Left cardiac atrium (tissue), 4 donors: ENCODE measurements at regions not wholly inside any gene's neighbourhood (a gene's known extent, or its start where the extent isn't known, plus 50 kb on each side); places are given as distances from the start of the nearest gene placed in this dataset.

ENCODE experiments used
- ATAC-seq, 2 donors: fragments of 200-7000 bp; cut with Tn5 transposase; one replicate each; pipeline ENCODE4 v1.9.1; 2020; ENCODE audit warnings: mild to moderate bottlenecking in 2 of 2, moderate library complexity in 2 of 2
- DNase-seq: peaks from one replicate; pipeline ENCODE4 v3.0.0-alpha.2; 2020
- intact Hi-C, 2 donors: fragments of 100-400 bp; cut with DNase I; formaldehyde crosslinking; loops; one replicate each; pipeline versions ENCODE4 v1.14.1 to v1.15.1; 2022 to 2023
- donor health status: DM: no; HTN: yes; CAD: no.
- donor health status: DM: no; HTN: yes; CAD: no; lungs with severe emphysema.
- donor health status: DM: yes; HTN: yes; CAD: no.
- donor health status: Dilated cardiomyopathy.

- intact Hi-C loops = loop anchor here (10.0 kb wide), 2 partner anchors 163 to 327 kb away; no protein-coding TSS in a partner anchor
- DNase-seq = no peak
- ATAC-seq = peak in 1 of 2 donors; percentile 10
These were observed 96.3 kb upstream of the DAP start for GRCh38 chr5:10857338-10857733.

- intact Hi-C loops = loop anchor here (10.0 kb wide), 2 partner anchors 162 to 328 kb away; no protein-coding TSS in a partner anchor
- ATAC-seq (peak; percentile 42 to 55), DNase-seq (peak; percentile 57)
These were observed 95.8 kb upstream of the DAP start for GRCh38 chr5:10856683-10857337.

GRCh38 chr5:10856071-10856470 lies 95.0 kb upstream of the DAP start:
- ATAC-seq = no peak
- DNase-seq = no peak
- intact Hi-C loops = loop anchor here (10.0 kb wide), 2 partner anchors 161 to 329 kb away; no protein-coding TSS in a partner anchor

DNA sequence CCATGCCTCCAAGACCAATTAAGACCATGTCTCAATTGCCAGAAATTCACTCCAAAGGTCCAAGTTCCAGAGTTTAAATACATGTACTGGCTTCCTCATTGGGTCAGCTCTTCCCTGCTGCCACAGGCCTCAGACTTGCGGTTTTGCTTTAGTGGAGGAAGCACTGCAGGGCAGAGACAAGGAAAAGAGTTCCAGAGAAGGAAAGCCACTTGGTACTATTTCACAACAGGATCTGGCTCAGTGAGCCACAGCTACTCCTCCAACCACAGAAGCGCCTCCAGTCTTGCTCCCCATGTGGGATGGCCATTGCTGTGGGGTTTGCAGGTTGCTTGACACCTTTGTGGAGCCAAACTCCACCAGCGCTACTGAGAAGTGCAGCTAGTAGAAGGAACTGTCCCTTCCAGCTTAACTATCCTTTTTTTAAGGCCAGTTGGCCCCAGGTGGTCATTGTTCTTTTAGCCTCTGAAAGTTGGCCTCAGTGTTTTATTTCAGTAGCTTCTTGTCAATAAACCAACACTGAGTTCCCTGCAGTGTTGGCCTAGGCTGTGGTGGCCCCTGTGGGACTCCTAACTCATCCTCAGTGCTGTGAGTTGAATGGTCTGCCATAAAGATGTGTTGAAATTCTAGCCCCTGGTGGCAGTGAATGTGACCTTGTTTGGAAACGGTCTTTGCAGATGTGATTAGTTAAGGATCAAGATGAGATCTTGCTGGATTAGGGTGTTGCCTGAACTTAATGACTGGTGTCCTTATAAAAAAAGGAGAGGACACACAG lies 93.7 kb upstream of the DAP start:
- intact Hi-C loops = loop anchor here (10.0 kb wide), 2 partner anchors 160 to 330 kb away; no protein-coding TSS in a partner anchor
- ATAC-seq (peak; percentile 48 to 49), DNase-seq (no peak)

DNA sequence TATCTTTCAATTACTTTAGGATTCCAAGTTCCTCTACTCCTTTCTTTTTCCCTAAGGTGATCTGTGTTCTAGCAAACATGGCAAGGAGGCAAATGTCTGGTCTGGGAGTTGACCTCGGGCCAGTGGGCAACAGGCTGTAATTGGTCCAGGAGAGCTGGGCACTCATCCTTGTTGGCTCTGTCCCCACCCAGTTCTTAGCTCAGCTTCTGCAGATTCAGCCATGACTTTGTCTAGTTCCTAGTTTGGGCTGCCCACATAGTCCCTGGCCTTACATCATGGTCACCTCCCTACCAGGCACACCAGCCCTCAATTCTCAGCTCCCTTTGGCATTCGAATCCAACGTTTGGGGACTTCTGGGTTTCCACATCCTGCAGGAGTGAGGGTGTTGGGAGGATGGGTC lies 92.1 kb upstream of the DAP start:
- intact Hi-C loops = loop anchor here (10.0 kb wide), 2 partner anchors 158 to 332 kb away; no protein-coding TSS in a partner anchor
- no peak for ATAC-seq
- DNase-seq = no peak

GRCh38 chr5:10849278-10849677 lies 88.2 kb upstream of the DAP start:
- ATAC-seq (no peak), DNase-seq (no peak)
- intact Hi-C loops = no loop called here

DNA sequence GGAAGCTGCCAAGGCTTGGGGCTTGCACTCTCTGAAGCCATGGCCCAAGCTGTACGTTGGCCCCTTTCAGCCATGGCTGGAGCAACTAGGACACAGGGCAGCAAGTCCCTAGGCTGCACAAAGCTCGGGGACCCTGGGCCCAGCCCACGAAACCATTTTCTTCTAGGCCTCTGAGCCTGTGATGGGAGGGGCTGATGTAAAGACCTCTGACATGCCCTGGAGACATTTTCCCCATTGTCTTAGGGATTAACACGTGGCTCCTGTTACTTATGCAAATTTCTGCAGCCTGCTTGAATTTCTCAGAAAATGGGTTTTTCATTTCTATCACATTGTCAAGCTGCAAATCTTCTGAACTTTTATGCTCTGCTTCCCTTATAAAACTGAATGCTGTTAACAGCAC lies 83.0 kb upstream of the DAP start:
- no peak for ATAC-seq
- intact Hi-C loops = no loop called here
- no peak for DNase-seq

- intact Hi-C loops = no loop called here
- DNase-seq (no peak), ATAC-seq (no peak)
These were observed 81.8 kb upstream of the DAP start for GRCh38 chr5:10842823-10843222.

GRCh38 chr5:10839916-10840599 lies 79.0 kb upstream of the DAP start:
- no peak for ATAC-seq
- DNase-seq = no peak
- intact Hi-C loops = no loop called here

GRCh38 chr5:10839118-10839517 lies 78.1 kb upstream of the DAP start:
- intact Hi-C loops = no loop called here
- DNase-seq = no peak
- ATAC-seq = no peak

- ATAC-seq = no peak
- no peak for DNase-seq
- intact Hi-C loops = no loop called here
These were observed 77.0 kb upstream of the DAP start for GRCh38 chr5:10838038-10838437.

GRCh38 chr5:10836986-10837385 lies 76.0 kb upstream of the DAP start:
- intact Hi-C loops = no loop called here
- DNase-seq = no peak
- no peak for ATAC-seq

GRCh38 chr5:10834695-10835094 lies 73.7 kb upstream of the DAP start:
- ATAC-seq = no peak
- intact Hi-C loops = no loop called here

DNA sequence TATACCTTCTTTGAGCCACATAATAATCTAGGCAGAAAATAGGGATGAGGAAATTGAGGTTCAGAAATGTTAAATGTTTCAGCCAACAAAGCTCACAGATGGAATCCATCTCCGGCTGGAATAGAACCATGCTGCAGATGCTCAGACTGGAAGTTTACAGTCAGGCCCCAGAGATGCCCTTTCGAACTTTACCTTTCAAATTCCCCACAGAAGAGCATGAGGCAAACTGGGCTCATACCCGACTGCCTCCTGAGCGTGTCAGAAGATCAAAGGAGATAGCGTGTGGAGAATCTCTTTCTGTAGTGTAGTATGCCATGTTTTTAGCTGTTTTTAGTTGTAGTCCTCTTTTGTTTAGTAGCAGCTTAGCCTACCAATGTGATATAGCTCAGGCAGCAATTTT lies 72.0 kb upstream of the DAP start:
- ATAC-seq (peak in 1 of 2 donors; percentile 23), DNase-seq (no peak)
- intact Hi-C loops = no loop called here

More at GRCh38 chr5:10834695-10835094, 73.7 kb upstream of the DAP start:
- DNase-seq = no peak

- no peak for ATAC-seq
- no peak for DNase-seq
- intact Hi-C loops = no loop called here
These were observed 71.4 kb upstream of the DAP start for GRCh38 chr5:10832421-10832820.

DNA sequence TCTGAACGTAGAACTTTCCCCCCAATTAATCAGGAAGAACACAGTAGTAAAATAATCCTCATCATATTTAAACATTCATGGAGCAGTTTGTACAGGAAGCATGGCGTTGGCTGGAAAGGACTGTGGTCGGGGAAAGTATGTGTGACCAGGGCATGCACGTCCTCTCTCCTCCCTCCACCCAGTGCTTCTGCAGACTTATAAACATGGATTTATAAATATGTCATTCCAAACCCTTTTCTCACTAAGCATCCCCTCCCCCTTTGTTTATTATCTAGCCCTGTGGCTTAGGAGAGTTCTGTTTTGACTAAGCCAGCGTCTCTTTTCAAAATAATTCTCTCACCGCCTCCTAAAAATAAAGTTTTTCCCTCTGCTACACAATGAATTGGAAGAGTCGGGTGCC lies 70.4 kb upstream of the DAP start:
- intact Hi-C loops = no loop called here
- DNase-seq (no peak), ATAC-seq (peak in 1 of 2 donors; percentile 51)

DNA sequence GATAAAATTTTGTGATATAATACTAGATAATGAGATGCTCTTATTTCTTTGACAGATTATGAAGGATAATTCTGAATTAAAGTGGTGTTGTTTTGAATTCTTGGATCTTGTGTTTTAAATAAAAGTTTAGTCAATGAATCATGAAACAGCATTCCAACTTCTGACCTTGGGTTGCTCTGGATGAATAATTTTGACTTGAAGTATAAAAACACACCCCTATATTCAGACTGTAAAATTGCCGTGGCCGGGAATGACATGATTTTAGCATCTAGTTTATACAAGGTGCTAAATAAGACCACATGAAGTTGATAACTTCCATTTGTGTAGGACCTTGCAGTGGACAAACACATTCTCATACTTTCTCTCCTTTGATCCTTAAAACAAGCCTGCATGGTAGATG lies 67.2 kb upstream of the DAP start:
- ATAC-seq = peak in 1 of 2 donors; percentile 46
- DNase-seq = no peak
- intact Hi-C loops = no loop called here

DNA sequence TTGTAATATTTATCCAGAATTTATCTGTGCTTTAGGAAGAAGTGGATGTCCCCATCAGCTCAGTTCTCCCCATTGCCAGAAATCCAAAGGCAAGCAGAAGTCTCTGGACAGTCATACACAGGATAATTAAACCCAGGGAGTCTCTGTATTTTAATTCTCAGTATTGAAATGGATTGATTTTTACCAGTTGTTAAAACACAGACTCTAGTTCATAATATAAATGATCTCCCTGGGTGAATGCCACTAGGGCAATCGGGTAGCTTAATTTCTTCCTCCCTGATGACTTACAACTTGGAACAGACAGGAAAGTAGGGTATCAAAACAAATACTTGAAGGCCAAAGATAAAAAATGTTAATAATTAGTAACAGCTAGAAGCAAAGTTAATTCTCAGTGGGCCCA lies 66.5 kb upstream of the DAP start:
- ATAC-seq (no peak), DNase-seq (no peak)
- intact Hi-C loops = no loop called here

DNA sequence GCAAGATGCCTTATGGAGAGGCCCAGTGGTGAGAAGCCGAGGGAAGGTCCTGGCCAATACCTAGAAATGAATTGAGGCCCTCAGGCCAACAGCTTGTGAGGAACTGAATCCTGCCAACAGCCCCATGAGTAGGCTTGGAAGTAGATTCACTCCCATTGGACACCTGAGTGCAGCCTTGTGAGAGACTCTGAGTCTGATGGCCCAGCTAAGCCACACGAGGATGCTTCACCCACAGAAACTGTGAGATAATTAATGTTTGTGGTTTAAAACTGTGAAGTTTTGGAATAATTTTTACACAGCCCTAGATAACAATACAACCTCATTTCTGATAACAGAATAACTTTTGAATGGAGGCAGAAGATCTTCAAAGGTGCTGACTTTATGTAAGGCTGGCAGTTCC lies 65.9 kb upstream of the DAP start:
- ATAC-seq (no peak), DNase-seq (no peak)
- intact Hi-C loops = no loop called here
